ENCODE measurements at regions not wholly inside any gene's neighbourhood (a gene's known extent, or its start where the extent isn't known, plus 50 kb on each side); places are given as distances from the start of the nearest gene placed in this dataset.
A peak's percentile ranks its signal among the peaks of the same experiment; 100 is the strongest.

GRCh38 chr11:123360267-123360936 is 69.7 kb upstream of the GRAMD1B start:
- no peak for TF ChIP-seq CTCF (IDR thresholded peaks at IDR 0.05; ENCODE audit: borderline replicate concordance, insufficient read depth, low read depth, low read length)

GRCh38 chr11:123357990-123358827 is 71.9 kb upstream of the GRAMD1B start:
- H3K4me3 ChIP-seq (ENCODE audit: low read depth, low read length) = peak overlapping the region; percentile 65
- no peak for TF ChIP-seq CTCF (IDR thresholded peaks at IDR 0.05; ENCODE audit: borderline replicate concordance, insufficient read depth, low read depth, low read length)

More at GRCh38 chr11:123360267-123360936, 69.7 kb upstream of the GRAMD1B start:
- no peak overlapping the region for H3K4me3 ChIP-seq (ENCODE audit: low read depth, low read length)

GRCh38 chr11:123357353-123357989 is 72.6 kb upstream of the GRAMD1B start:
- peak overlapping the region; percentile 65 for H3K4me3 ChIP-seq (ENCODE audit: low read depth, low read length)
- no peak for TF ChIP-seq CTCF (IDR thresholded peaks at IDR 0.05; ENCODE audit: borderline replicate concordance, insufficient read depth, low read depth, low read length)

GRCh38 chr11:123356539-123356938 is 73.5 kb upstream of the GRAMD1B start:
- H3K4me3 ChIP-seq (ENCODE audit: low read depth, low read length) = no peak overlapping the region
- no peak for TF ChIP-seq CTCF (IDR thresholded peaks at IDR 0.05; ENCODE audit: borderline replicate concordance, insufficient read depth, low read depth, low read length)

- no peak for TF ChIP-seq CTCF (IDR thresholded peaks at IDR 0.05; ENCODE audit: borderline replicate concordance, insufficient read depth, low read depth, low read length)
These were observed 75.6 kb upstream of the GRAMD1B start for GRCh38 chr11:123354371-123354975.

GRCh38 chr11:123351375-123351774 is 78.7 kb upstream of the GRAMD1B start:
- TF ChIP-seq CTCF (IDR thresholded peaks at IDR 0.05; ENCODE audit: borderline replicate concordance, insufficient read depth, low read depth, low read length) = no peak

More at GRCh38 chr11:123354371-123354975, 75.6 kb upstream of the GRAMD1B start:
- no peak overlapping the region for H3K4me3 ChIP-seq (ENCODE audit: low read depth, low read length)

More at GRCh38 chr11:123351375-123351774, 78.7 kb upstream of the GRAMD1B start:
- H3K4me3 ChIP-seq (ENCODE audit: low read depth, low read length) = no peak overlapping the region
